ENCODE measurements at regions not wholly inside any gene's neighbourhood (a gene's known extent, or its start where the extent isn't known, plus 50 kb on each side); places are given as distances from the start of the nearest gene placed in this dataset.
"Not testable (repeated sequence)": the region's sequence is repeated elsewhere in the genome, so short reads cannot be mapped to it uniquely, and the experiment has no call there.

GRCh38 chr12:131592972-131593371 is 117.9 kb upstream of the SFSWAP start:
- DNase-seq: no peak

GRCh38 chr12:131593406-131593805 is 117.5 kb upstream of the SFSWAP start:
- DNase-seq: no peak

- DNase-seq: no peak
Observed at GRCh38 chr12:131596115-131596514, 114.8 kb upstream of the SFSWAP start.

GRCh38 chr12:131597333-131597732 is 113.6 kb upstream of the SFSWAP start:
- DNase-seq: no peak

- DNase-seq: no peak
Observed at GRCh38 chr12:131598717-131599116, 112.2 kb upstream of the SFSWAP start.

- no peak for DNase-seq
Observed at GRCh38 chr12:131599190-131600159, 111.4 kb upstream of the SFSWAP start.

- DNase-seq: no peak
Observed at GRCh38 chr12:131600160-131600532, 110.7 kb upstream of the SFSWAP start.

- DNase-seq: not testable (repeated sequence)
Observed at GRCh38 chr12:131601499-131601898, 109.4 kb upstream of the SFSWAP start.

- no peak for DNase-seq
Observed at GRCh38 chr12:131603106-131603938, 107.6 kb upstream of the SFSWAP start.

GRCh38 chr12:131603939-131604795 is 106.7 kb upstream of the SFSWAP start:
- no peak for DNase-seq

- DNase-seq: no peak
Observed at GRCh38 chr12:131604859-131605258, 106.0 kb upstream of the SFSWAP start.

- DNase-seq: no peak
Observed at GRCh38 chr12:131605304-131605829, 105.5 kb upstream of the SFSWAP start.

- no peak for DNase-seq
Observed at GRCh38 chr12:131606218-131606901, 104.5 kb upstream of the SFSWAP start.

- peak; percentile 81 for DNase-seq
Observed at GRCh38 chr12:131607658-131608447, 103.0 kb upstream of the SFSWAP start.

- peak; percentile 70 for DNase-seq
Observed at GRCh38 chr12:131608740-131609690, 101.9 kb upstream of the SFSWAP start.

- DNase-seq: no peak
Observed at GRCh38 chr12:131609762-131610161, 101.1 kb upstream of the SFSWAP start.

- DNase-seq: no peak
Observed at GRCh38 chr12:131610181-131610580, 100.7 kb upstream of the SFSWAP start.

- DNase-seq: no peak
Observed at GRCh38 chr12:131610891-131611290, 100.0 kb upstream of the SFSWAP start.

- DNase-seq: no peak
Observed at GRCh38 chr12:131611416-131612091, 99.3 kb upstream of the SFSWAP start.

Data from OCI-M1 (cell line).